Esophagus squamous epithelium (tissue), 4 donors: ENCODE measurements at regions not wholly inside any gene's neighbourhood (a gene's known extent, or its start where the extent isn't known, plus 50 kb on each side); places are given as distances from the start of the nearest gene placed in this dataset.

Experiments
- CTCF ChIP-seq, 6 experiments: fragments of 450-650 bp in 4 of 6; fragments of 200-600 bp in 2 of 6; sonication (generic) in 2 of 6; IDR thresholded peaks; one replicate each; pipeline ENCODE4 v1.5.1; 2016 to 2019; ENCODE audit warnings: antibody characterized with exemption in 6 of 6, mild to moderate bottlenecking in 4 of 6, moderate library complexity in 4 of 6
- POLR2A ChIP-seq, 4 donors: fragments of 450-650 bp; IDR thresholded peaks; one replicate each; pipeline ENCODE4 v1.6.1; 2017; ENCODE audit warnings: antibody characterized with exemption in 4 of 4, mild to moderate bottlenecking in 4 of 4, moderate library complexity in 3 of 4

- TF ChIP-seq CTCF (IDR thresholded peaks at IDR 0.05) (no peak), POLR2A (IDR thresholded peaks at IDR 0.05) (no peak)
These were observed 165.5 kb upstream of the DIO3 start for GRCh38 chr14:101395779-101396178.
